ENCODE measurements at regions not wholly inside any gene's neighbourhood (a gene's known extent, or its start where the extent isn't known, plus 50 kb on each side); places are given as distances from the start of the nearest gene placed in this dataset.

DNA sequence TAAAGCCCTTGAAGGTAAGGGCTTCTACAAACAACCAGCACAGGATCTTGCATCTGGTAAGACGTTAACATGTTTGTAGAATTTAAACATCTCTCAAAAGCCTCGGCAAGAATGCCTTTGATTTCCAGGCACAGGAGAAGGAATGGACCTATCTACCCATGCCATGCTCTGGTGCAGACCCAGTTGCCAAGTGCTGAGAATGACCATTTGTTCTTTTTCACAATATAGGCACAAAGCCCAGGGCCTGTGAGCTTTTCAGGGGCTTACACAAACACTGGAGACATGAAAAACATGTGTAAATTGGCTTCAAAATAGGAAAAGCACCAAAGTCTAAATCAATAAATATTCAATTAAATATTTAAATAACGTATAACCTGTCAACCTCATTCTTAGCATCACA is 266.9 kb upstream of the TTC14 start:
- ChIA-PET POLR2A (ENCODE audit: low non-redundant PET) (no interaction called here), CTCF (no interaction called here)
- TF ChIP-seq EZH2 (IDR thresholded peaks at IDR 0.05; ENCODE audit: borderline replicate concordance, low read depth, low read length, poor library complexity, severe bottlenecking) = no peak
- TF ChIP-seq, protein P1, sequence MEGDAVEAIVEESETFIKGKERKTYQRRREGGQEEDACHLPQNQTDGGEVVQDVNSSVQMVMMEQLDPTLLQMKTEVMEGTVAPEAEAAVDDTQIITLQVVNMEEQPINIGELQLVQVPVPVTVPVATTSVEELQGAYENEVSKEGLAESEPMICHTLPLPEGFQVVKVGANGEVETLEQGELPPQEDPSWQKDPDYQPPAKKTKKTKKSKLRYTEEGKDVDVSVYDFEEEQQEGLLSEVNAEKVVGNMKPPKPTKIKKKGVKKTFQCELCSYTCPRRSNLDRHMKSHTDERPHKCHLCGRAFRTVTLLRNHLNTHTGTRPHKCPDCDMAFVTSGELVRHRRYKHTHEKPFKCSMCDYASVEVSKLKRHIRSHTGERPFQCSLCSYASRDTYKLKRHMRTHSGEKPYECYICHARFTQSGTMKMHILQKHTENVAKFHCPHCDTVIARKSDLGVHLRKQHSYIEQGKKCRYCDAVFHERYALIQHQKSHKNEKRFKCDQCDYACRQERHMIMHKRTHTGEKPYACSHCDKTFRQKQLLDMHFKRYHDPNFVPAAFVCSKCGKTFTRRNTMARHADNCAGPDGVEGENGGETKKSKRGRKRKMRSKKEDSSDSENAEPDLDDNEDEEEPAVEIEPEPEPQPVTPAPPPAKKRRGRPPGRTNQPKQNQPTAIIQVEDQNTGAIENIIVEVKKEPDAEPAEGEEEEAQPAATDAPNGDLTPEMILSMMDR (conservative IDR thresholded peaks at IDR 0.05; ENCODE audit: low read depth, low read length) = no peak
- H3K27ac ChIP-seq (ENCODE audit: low read depth, low read length, poor library complexity, severe bottlenecking) = no peak overlapping the region
- H3K4me3 ChIP-seq (ENCODE audit: low read depth, low read length, poor library complexity, severe bottlenecking) = no peak overlapping the region
- no peaks in the 10 kb centered on the region for H3K27me3 ChIP-seq (replicated peaks; ENCODE audit: insufficient read depth, low read depth, low read length, poor library complexity)
- intact Hi-C loops (cut with micrococcal nuclease; ENCODE audit: unreplicated experiment) = no loop called here
- no peaks in the 10 kb centered on the region for H3K9me3 ChIP-seq (ENCODE audit: low read depth, low read length, poor library complexity, severe bottlenecking)
- H3K4me1 ChIP-seq (ENCODE audit: insufficient read depth, low read length, poor library complexity, severe bottlenecking) = no peaks in the 10 kb centered on the region
- H3K36me3 ChIP-seq (ENCODE audit: insufficient read depth, low read length, poor library complexity, severe bottlenecking) = no peaks in the 10 kb centered on the region
- DNase-seq (ENCODE audit: low spot score) = no peak
- no TSS peak for BruUV-seq (replicated peaks)

DNA sequence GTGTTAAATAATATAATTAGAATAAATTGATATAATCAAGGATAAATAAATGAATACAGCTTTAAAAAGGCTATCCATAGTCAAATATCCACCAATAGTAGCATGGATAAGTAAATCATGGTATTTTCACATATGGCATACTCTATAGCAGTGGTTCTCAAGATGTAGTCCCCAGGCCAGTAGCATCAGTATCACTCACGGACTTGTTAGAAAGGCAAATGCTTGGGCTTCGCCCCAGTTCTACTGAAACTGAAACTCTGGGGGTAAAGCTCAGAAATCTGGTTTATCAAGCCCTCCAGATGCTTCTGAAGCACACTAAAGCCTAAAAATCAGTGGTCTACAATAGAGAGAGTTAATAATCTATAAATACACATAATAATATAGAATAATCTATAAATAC is 261.6 kb upstream of the TTC14 start:
- BruUV-seq (replicated peaks) = no TSS peak

DNA sequence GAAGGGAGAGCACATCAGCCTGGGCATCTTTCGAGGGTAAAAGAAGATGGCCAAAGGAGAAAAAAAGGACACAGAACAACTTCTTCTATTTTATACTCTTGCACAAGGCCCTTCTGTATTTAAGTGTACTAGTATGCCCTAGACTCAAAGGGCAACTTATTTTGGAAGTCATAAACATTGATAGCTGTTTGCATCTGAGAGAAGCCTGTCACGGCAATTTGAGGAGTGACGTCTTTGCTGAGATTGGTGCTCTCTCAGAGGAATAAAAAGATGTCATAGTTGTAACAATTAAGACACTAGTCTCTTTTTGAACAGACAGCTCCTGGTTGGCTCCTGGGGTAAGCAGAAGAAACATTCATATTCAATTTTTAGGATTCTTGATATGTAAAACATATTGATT is 260.4 kb upstream of the TTC14 start:
- Histone ChIP-seq H3K4me1 (ENCODE audit: insufficient read depth, low read length, poor library complexity, severe bottlenecking) (no peaks in the 10 kb centered on the region), H3K4me3 (ENCODE audit: low read depth, low read length, poor library complexity, severe bottlenecking) (no peak overlapping the region), H3K36me3 (ENCODE audit: insufficient read depth, low read length, poor library complexity, severe bottlenecking) (no peaks in the 10 kb centered on the region), H3K9me3 (ENCODE audit: low read depth, low read length, poor library complexity, severe bottlenecking) (no peaks in the 10 kb centered on the region), H3K27me3 (replicated peaks; ENCODE audit: insufficient read depth, low read depth, low read length, poor library complexity) (no peaks in the 10 kb centered on the region), H3K27ac (ENCODE audit: low read depth, low read length, poor library complexity, severe bottlenecking) (no peak overlapping the region)
- intact Hi-C loops (cut with micrococcal nuclease; ENCODE audit: unreplicated experiment) = no loop called here
- BruUV-seq (replicated peaks) = no TSS peak
- TF ChIP-seq, protein P1 (conservative IDR thresholded peaks at IDR 0.05; ENCODE audit: low read depth, low read length) = no peak
- no peak for TF ChIP-seq EZH2 (IDR thresholded peaks at IDR 0.05; ENCODE audit: borderline replicate concordance, low read depth, low read length, poor library complexity, severe bottlenecking)
- POLR2A ChIA-PET (ENCODE audit: low non-redundant PET) = no interaction called here
- DNase-seq (ENCODE audit: low spot score) = no peak
- CTCF ChIA-PET = no interaction called here

More for the DNA sequence above, 261.6 kb upstream of the TTC14 start:
- H3K36me3 ChIP-seq (ENCODE audit: insufficient read depth, low read length, poor library complexity, severe bottlenecking) = no peaks in the 10 kb centered on the region
- no peak for DNase-seq (ENCODE audit: low spot score)
- TF ChIP-seq, protein P1 (conservative IDR thresholded peaks at IDR 0.05; ENCODE audit: low read depth, low read length) = no peak
- TF ChIP-seq EZH2 (IDR thresholded peaks at IDR 0.05; ENCODE audit: borderline replicate concordance, low read depth, low read length, poor library complexity, severe bottlenecking) = no peak
- H3K4me1 ChIP-seq (ENCODE audit: insufficient read depth, low read length, poor library complexity, severe bottlenecking) = no peaks in the 10 kb centered on the region
- H3K27me3 ChIP-seq (replicated peaks; ENCODE audit: insufficient read depth, low read depth, low read length, poor library complexity) = no peaks in the 10 kb centered on the region
- ChIA-PET CTCF (no interaction called here), POLR2A (ENCODE audit: low non-redundant PET) (no interaction called here)
- no peak overlapping the region for H3K4me3 ChIP-seq (ENCODE audit: low read depth, low read length, poor library complexity, severe bottlenecking)
- no peaks in the 10 kb centered on the region for H3K9me3 ChIP-seq (ENCODE audit: low read depth, low read length, poor library complexity, severe bottlenecking)
- H3K27ac ChIP-seq (ENCODE audit: low read depth, low read length, poor library complexity, severe bottlenecking) = no peak overlapping the region
- intact Hi-C loops (cut with micrococcal nuclease; ENCODE audit: unreplicated experiment) = no loop called here
